GM18511 (cell line): ENCODE measurements at regions not wholly inside any gene's neighbourhood (a gene's known extent, or its start where the extent isn't known, plus 50 kb on each side); places are given as distances from the start of the nearest gene placed in this dataset.
"Not testable (repeated sequence)": the region's sequence is repeated elsewhere in the genome, so short reads cannot be mapped to it uniquely, and the experiment has no call there.

Experiments used
- ATAC-seq: cut with Tn5 transposase; IDR thresholded peaks from one replicate; pipeline ENCODE4 v1.9.1; 2021; ENCODE audit warnings: mild to moderate bottlenecking, moderate library complexity; ENCODE audit not compliant: unreplicated experiment

GRCh38 chr12:88856201-88856600, 275.9 kb upstream of the KITLG start:
- no peak for ATAC-seq

- no peak for ATAC-seq
Observed at GRCh38 chr12:88855301-88855700, 275.0 kb upstream of the KITLG start.

GRCh38 chr12:88854260-88854659, 274.0 kb upstream of the KITLG start:
- no peak for ATAC-seq

- not testable (repeated sequence) for ATAC-seq
Observed at GRCh38 chr12:88847246-88847645, 267.0 kb upstream of the KITLG start.

- ATAC-seq = no peak
Observed at GRCh38 chr12:88844426-88844825, 264.2 kb upstream of the KITLG start.

GRCh38 chr12:88842314-88842713, 262.0 kb upstream of the KITLG start:
- ATAC-seq = no peak

- ATAC-seq = no peak
Observed at GRCh38 chr12:88839486-88839885, 259.2 kb upstream of the KITLG start.

- no peak for ATAC-seq
Observed at GRCh38 chr12:88836156-88836555, 255.9 kb upstream of the KITLG start.

- ATAC-seq = no peak
Observed at GRCh38 chr12:88834226-88834625, 254.0 kb upstream of the KITLG start.

GRCh38 chr12:88833641-88834116, 253.4 kb upstream of the KITLG start:
- ATAC-seq = no peak

GRCh38 chr12:88828537-88828936, 248.3 kb upstream of the KITLG start:
- ATAC-seq = not testable (repeated sequence)

- ATAC-seq = no peak
Observed at GRCh38 chr12:88820012-88820411, 239.7 kb upstream of the KITLG start.

GRCh38 chr12:88816201-88816600, 235.9 kb upstream of the KITLG start:
- no peak for ATAC-seq

GRCh38 chr12:88814779-88815178, 234.5 kb upstream of the KITLG start:
- no peak for ATAC-seq

- ATAC-seq = no peak
Observed at GRCh38 chr12:88812610-88813009, 232.3 kb upstream of the KITLG start.

GRCh38 chr12:88810806-88811205, 230.5 kb upstream of the KITLG start:
- ATAC-seq = no peak

GRCh38 chr12:88809841-88810240, 229.6 kb upstream of the KITLG start:
- not testable (repeated sequence) for ATAC-seq

- no peak for ATAC-seq
Observed at GRCh38 chr12:88805692-88806091, 225.4 kb upstream of the KITLG start.

GRCh38 chr12:88805286-88805685, 225.0 kb upstream of the KITLG start:
- no peak for ATAC-seq

- no peak for ATAC-seq
Observed at GRCh38 chr12:88802096-88802706, 221.9 kb upstream of the KITLG start.

GRCh38 chr12:88801227-88802095, 221.2 kb upstream of the KITLG start:
- no peak for ATAC-seq

- no peak for ATAC-seq
Observed at GRCh38 chr12:88793096-88793495, 212.8 kb upstream of the KITLG start.
